ENCODE measurements at regions not wholly inside any gene's neighbourhood (a gene's known extent, or its start where the extent isn't known, plus 50 kb on each side); places are given as distances from the start of the nearest gene placed in this dataset.

DNA sequence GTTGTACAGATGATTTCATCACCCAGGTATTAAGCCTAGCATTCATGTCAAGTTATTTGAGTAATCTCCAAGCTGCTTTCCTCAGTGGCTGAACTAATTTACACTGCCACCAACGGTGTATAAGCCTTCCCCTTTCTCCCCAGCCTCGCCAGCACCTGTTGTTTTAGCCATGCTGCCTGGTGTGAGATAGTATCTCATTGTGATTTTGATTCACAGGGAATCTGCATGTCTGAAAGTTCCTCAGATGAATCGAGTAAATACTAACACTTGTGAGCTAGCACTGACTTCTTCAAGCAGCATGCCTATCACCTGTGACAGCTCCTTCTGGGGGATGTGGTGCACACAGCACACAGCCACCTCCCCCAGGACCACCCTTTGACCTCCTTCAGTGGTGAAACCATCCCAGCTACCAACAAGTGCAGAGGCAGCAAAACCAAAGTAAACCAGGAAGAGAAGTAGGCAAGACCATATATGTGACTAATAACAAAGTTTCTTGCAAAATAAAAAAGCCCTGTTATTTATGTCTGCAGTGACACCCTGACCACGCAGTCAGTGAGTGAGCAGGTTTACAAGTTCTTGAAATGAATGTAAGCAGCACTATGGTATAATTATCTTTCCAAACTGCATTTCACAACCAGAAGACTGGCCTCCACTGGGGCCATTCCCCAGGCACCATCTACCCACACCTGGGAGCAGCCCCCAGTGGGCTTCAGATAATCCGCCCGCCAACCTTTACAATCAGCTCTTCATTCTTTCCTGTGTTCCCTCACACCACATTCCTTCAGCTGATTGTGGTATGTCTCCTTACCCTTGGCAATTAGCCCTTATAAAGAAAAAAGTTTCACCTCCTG is 173.8 kb downstream of the ETS2 start:
- Histone ChIP-seq H3K4me3 (ENCODE audit: insufficient read depth, low read depth, low read length) (no peak overlapping the region), H4K8ac (ENCODE audit: low read depth in 2 of 2, low read length in 2 of 2) (peak overlapping the region; percentile 2 to 22; a peak in 1 of 4 replicates), H2AFZ (replicated peaks; ENCODE audit: low read length, poor library complexity) (peak overlapping the region; percentile 69), H3K4me1 (ENCODE audit: control insufficient read depth, insufficient read depth, low read length) (peaks cover 8% of the 10 kb centered on the region), H3K27me3 (ENCODE audit: control insufficient read depth, insufficient read depth, low read length) (no peaks in the 10 kb centered on the region), H3K27ac (ENCODE audit: insufficient read depth, low read length) (no peak overlapping the region), H4K20me1 (ENCODE audit: insufficient read depth, low read length) (no peaks in the 10 kb centered on the region), H2BK120ac (ENCODE audit: low read depth, low read length) (peak overlapping the region; percentile 59), H4K5ac (ENCODE audit: low read depth, low read length) (no peak overlapping the region), H3K4ac (ENCODE audit: low read depth, low read length) (peak overlapping the region; percentile 79), H2BK15ac (ENCODE audit: low read depth, low read length) (peak overlapping the region; percentile 66; the same call in 1 of the 3 replicates), H3K18ac (ENCODE audit: low read depth, low read length) (peak overlapping the region; percentile 85; the same call in 1 of the 2 replicates), H3K36me3 (ENCODE audit: control insufficient read depth, insufficient read depth, low read length) (no peaks in the 10 kb centered on the region), H2BK20ac (ENCODE audit: low read depth, low read length) (peak overlapping the region; percentile 22; the same call in 1 of the 2 replicates), H2AK9ac (replicated peaks; ENCODE audit: low read depth, low read length, poor library complexity) (peak overlapping the region; percentile 39), H4K91ac (ENCODE audit: insufficient read depth, low read depth, low read length) (peak overlapping the region; percentile 49), H2AK5ac (ENCODE audit: low read depth, low read length) (peak overlapping the region; percentile 90), H3K9me1 (ENCODE audit: insufficient read depth, low read length) (peaks cover 10% of the 10 kb centered on the region), H3K14ac (replicated peaks; ENCODE audit: low read depth, low read length) (0 out of 2 replicates have a peak overlapping the region, but pooled peaks have one; percentile 29), H3K9ac (ENCODE audit: low read depth, low read length) (no peak overlapping the region), H3K23ac (ENCODE audit: low read depth, low read length) (no peak overlapping the region), H3K4me2 (ENCODE audit: low read depth, low read length) (no peak overlapping the region), H2BK5ac (ENCODE audit: low read depth, low read length, poor library complexity, severe bottlenecking) (no peak overlapping the region), H3K79me1 (ENCODE audit: low read depth in 1 of 2, low read length in 2 of 2) (no peaks in the 10 kb centered on the region), H3K56ac (ENCODE audit: extremely low read depth, insufficient read depth, low read length) (peak overlapping the region; percentile 8; the same call in 1 of the 2 replicates), H3K9me3 (ENCODE audit: control insufficient read depth, insufficient read depth, low read length) (no peaks in the 10 kb centered on the region)
- BruUV-seq (replicated peaks): no TSS peak
- no CpG with 5 or more reads among the region's 6 CpGs for WGBS, 2 experiments (ENCODE audit: extremely low coverage in 2 of 2, insufficient read length in 1 of 2)
- TF ChIP-seq CEBPB (IDR thresholded peaks at IDR 0.05; ENCODE audit: low read depth, low read length): peak; percentile 60
- TF ChIP-seq RCOR1 (IDR thresholded peaks at IDR 0.05; ENCODE audit: insufficient replicate concordance, low read length): no peak
- no peak for TF ChIP-seq USF2 (IDR thresholded peaks at IDR 0.05; ENCODE audit: low read depth, low read length)
- TF ChIP-seq RFX5 (IDR thresholded peaks at IDR 0.05; ENCODE audit: low read depth, low read length): no peak
- 0 out of 2 replicates have a peak, but pooled peaks have one; percentile 4 for TF ChIP-seq FOS (IDR thresholded peaks at IDR 0.05; ENCODE audit: low read depth, low read length)
- TF ChIP-seq ELK1 (IDR thresholded peaks at IDR 0.05; ENCODE audit: borderline replicate concordance, low read depth, low read length): no peak
- 0 out of 2 replicates have a peak, but pooled peaks have one; percentile 10 for TF ChIP-seq BHLHE40 (IDR thresholded peaks at IDR 0.05; ENCODE audit: low read depth, low read length)
- TF ChIP-seq RAD21 (IDR thresholded peaks at IDR 0.05; ENCODE audit: low read length): no peak
- no peak for TF ChIP-seq MXI1 (IDR thresholded peaks at IDR 0.05; ENCODE audit: borderline replicate concordance, low read depth, low read length)
- TF ChIP-seq MAFK (IDR thresholded peaks at IDR 0.05; ENCODE audit: low read depth, low read length): peak; percentile 72
- intact Hi-C loops (cut with micrococcal nuclease) (loop anchor here (10.0 kb wide), 1 partner anchor 175 kb away; the partner anchor contains the start of gene ETS2), dilution Hi-C loops (cut with HindIII; ENCODE audit: low sequenced_read_pairs, unreplicated experiment) (no loop called here), in situ Hi-C loops (cut with MboI; ENCODE audit: low sequenced_read_pairs) (no loop called here)
- CTCF ChIA-PET: interaction anchor here (0.5 kb wide), 1 partner anchor 143 kb away, joined by 3 read pairs; no protein-coding TSS in a partner anchor
- DNase-seq: peak; percentile 70
- peak; percentile 89 for ATAC-seq (ENCODE audit: low read depth)
- POLR2A ChIA-PET (ENCODE audit: unreplicated experiment): no interaction called here
